ENCODE measurements at regions not wholly inside any gene's neighbourhood (a gene's known extent, or its start where the extent isn't known, plus 50 kb on each side); places are given as distances from the start of the nearest gene placed in this dataset.

DNA sequence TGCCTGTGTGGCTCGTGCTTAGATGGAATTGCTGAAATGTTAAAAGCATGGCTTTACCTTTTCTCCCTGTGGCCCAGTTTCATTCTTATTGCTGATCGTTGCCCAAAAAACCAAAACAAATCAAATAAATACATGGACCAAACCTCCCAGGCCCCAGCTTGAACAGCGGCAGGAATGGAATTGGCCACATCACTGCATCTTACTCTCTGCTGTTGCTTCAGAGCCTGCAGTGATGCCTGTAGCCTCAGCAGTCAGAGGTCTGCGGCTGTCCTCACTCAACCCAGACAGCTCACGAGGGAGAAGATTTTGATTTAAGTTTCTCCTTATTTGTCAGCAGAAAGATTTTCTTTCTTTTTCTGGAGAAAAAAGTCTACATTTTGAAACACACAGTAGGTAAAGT, 91.5 kb downstream of the NPIPB11 start:
- TF ChIP-seq, protein P1, sequence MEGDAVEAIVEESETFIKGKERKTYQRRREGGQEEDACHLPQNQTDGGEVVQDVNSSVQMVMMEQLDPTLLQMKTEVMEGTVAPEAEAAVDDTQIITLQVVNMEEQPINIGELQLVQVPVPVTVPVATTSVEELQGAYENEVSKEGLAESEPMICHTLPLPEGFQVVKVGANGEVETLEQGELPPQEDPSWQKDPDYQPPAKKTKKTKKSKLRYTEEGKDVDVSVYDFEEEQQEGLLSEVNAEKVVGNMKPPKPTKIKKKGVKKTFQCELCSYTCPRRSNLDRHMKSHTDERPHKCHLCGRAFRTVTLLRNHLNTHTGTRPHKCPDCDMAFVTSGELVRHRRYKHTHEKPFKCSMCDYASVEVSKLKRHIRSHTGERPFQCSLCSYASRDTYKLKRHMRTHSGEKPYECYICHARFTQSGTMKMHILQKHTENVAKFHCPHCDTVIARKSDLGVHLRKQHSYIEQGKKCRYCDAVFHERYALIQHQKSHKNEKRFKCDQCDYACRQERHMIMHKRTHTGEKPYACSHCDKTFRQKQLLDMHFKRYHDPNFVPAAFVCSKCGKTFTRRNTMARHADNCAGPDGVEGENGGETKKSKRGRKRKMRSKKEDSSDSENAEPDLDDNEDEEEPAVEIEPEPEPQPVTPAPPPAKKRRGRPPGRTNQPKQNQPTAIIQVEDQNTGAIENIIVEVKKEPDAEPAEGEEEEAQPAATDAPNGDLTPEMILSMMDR (IDR thresholded peaks at IDR 0.05; ENCODE audit: insufficient read depth, low read length, poor library complexity, severe bottlenecking) = no peak
- no peak for TF ChIP-seq EZH2phosphoT487 (conservative IDR thresholded peaks at IDR 0.05; ENCODE audit: low read length)
